Pancreas (tissue), 10 donors: ENCODE measurements at regions not wholly inside any gene's neighbourhood (a gene's known extent, or its start where the extent isn't known, plus 50 kb on each side); places are given as distances from the start of the nearest gene placed in this dataset.
A peak's percentile ranks its signal among the peaks of the same experiment; 100 is the strongest.

Source experiments
- ATAC-seq, 4 donors: fragments of 200-7000 bp; cut with Tn5 transposase; one replicate each; pipeline versions ENCODE4 v1.8.0 to v1.9.1; 2020; ENCODE audit warnings: mild to moderate bottlenecking in 4 of 4, moderate library complexity in 4 of 4
- DNase-seq, 6 donors: peaks; one replicate each; pipeline ENCODE4 v3.0.0-alpha.2; 2020
- FAIRE-seq: peaks from 2 replicates; lab custom pipeline; 2012; peaks lifted over from hg19 to GRCh38; lab: Jason Lieb, UNC
- H3K27ac ChIP-seq, 4 donors: fragments of 200-600 bp; sonication (generic); 1 replicate in 3 of 4; 2 replicates in 1 of 4; pipeline versions ENCODE4 v1.5.0 to v1.8.0; 2020
- H3K27me3 ChIP-seq, 4 donors: fragments of 200-600 bp; one replicate each; pipeline ENCODE4 v1.8.0; 2021
- H3K36me3 ChIP-seq, 3 donors: fragments of 200-600 bp; sonication (generic) in 1 of 3; one replicate each; pipeline versions ENCODE4 v1.5.0 to v1.8.0; 2020 to 2021
- H3K4me1 ChIP-seq, 3 donors: fragments of 200-600 bp; one replicate each; pipeline ENCODE4 v1.8.0; 2021
- H3K4me3 ChIP-seq, 4 donors: fragments of 200-600 bp; sonication (generic) in 2 of 4; one replicate each; pipeline versions ENCODE4 v1.5.0 to v1.8.0; 2020 to 2021
- H3K9me3 ChIP-seq, 4 donors: fragments of 200-600 bp; one replicate each; pipeline ENCODE4 v1.8.0; 2021
- WGBS, 2 donors: extraction: QIAGEN DNeasy Blood & Tissue Kit; methylation state at CpG; one replicate each; pipeline ENCODE4 v1.1.7; 2013; 5-methylcytosine and 5-hydroxymethylcytosine counted together
- intact Hi-C, 3 donors: fragments of 100-400 bp; cut with DNase I; formaldehyde crosslinking; loops; one replicate each; pipeline versions ENCODE4 v1.11.1 to v1.14.2; 2022
- TF ChIP-seq, protein P1 (sequence below), 4 donors: fragments of 200-600 bp; sonication (generic) in 3 of 4; IDR thresholded peaks; one replicate each; pipeline versions ENCODE4 v1.5.0 to v1.8.0; 2021; ENCODE audit warnings: antibody characterized with exemption in 4 of 4
- donor health status: healthy with polysubstance abuse.
- donor health status: DM: no; HTN: no; CAD: no; lungs with moderate emphysema.
- donor health status: DM: no; HTN: no; CAD: no.
- donor health status: control.
- donor health status: control.
- donor health status: Bipolar disorder and iron deficiency.
- donor health status: DM: yes; HTN: yes; CAD: no.
- donor health status: DM: no; HTN: no; CAD: no.
- donor health status: DM: no; HTN: no; CAD: no.
- donor health status: DM: yes; HTN: yes; CAD: no.

DNA sequence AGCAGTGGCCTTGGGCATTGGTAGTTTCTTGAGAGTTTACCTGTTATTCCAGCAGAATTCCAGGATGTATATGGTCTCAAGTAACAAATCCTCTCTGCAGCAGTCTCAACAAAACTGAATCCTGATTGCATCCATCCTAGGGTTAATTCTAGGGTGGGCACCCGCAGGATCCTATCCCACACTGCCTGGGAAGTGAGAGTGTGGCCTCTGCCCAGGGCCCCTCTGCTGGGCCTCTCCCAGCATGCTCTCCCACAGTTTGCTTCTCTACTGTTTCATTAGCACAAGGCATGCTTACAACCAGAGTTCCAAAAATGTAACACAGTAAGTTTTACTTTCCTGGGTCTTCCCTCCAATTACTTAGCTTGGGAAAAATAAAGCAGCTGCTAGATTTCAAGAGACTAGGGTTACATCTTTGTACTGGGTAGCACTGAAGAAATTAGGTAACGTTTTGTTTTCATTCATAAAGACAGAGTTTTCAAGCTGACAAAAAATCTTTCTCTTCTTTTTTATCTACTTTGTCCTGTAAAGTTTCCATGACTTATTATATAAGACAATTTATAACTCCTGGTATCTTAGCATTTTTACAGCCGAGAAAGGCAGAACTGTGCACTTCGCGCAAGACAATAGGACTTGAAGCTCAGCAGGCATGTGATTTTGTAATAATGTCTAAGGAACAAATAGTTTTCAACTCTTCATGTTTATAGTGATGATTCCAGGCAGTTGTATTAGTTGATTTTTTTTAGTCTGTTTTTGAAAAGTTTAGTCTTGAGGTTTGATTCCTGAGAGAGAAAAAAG, 131.2 kb upstream of the PCDH18 start:
- H3K27ac ChIP-seq: no peak overlapping the region
- no peaks in the 10 kb centered on the region for H3K9me3 ChIP-seq
- FAIRE-seq: peak; percentile 23
- H3K4me3 ChIP-seq: no peak overlapping the region
- TF ChIP-seq, protein P1, sequence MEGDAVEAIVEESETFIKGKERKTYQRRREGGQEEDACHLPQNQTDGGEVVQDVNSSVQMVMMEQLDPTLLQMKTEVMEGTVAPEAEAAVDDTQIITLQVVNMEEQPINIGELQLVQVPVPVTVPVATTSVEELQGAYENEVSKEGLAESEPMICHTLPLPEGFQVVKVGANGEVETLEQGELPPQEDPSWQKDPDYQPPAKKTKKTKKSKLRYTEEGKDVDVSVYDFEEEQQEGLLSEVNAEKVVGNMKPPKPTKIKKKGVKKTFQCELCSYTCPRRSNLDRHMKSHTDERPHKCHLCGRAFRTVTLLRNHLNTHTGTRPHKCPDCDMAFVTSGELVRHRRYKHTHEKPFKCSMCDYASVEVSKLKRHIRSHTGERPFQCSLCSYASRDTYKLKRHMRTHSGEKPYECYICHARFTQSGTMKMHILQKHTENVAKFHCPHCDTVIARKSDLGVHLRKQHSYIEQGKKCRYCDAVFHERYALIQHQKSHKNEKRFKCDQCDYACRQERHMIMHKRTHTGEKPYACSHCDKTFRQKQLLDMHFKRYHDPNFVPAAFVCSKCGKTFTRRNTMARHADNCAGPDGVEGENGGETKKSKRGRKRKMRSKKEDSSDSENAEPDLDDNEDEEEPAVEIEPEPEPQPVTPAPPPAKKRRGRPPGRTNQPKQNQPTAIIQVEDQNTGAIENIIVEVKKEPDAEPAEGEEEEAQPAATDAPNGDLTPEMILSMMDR (IDR thresholded peaks at IDR 0.05): no peak
- no peaks in the 10 kb centered on the region for H3K36me3 ChIP-seq
- 65 to 68% methylated on average over 5 of the region's 5 CpGs for WGBS, 2 donors
- intact Hi-C loops: no loop called here
- no peaks in the 10 kb centered on the region for H3K27me3 ChIP-seq
- DNase-seq: no peak
- H3K4me1 ChIP-seq: no peaks in the 10 kb centered on the region
- ATAC-seq: no peak

DNA sequence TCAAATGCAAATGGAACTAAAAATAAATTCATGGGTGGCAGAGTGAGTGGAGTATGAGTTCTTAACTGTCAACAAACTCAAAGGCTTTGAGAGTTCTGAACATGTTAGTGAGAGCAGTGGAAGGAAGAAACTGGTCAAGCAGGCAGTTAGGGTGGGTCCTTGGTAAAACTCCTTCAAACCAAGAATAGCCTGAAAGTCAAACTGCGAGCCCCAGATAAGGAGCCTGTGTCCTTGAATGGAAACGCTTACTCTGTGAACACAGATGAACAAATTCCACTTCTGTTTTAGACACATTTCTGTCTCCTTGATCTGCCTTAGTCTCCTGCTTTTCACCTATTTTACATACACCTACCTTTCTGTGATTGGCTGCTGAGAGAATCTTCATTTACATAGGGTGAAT, 129.4 kb upstream of the PCDH18 start:
- H3K9me3 ChIP-seq: no peaks in the 10 kb centered on the region
- H3K27me3 ChIP-seq: no peaks in the 10 kb centered on the region
- no peak for FAIRE-seq
- TF ChIP-seq, protein P1 (IDR thresholded peaks at IDR 0.05): no peak
- ATAC-seq: no peak
- no peaks in the 10 kb centered on the region for H3K36me3 ChIP-seq
- no peak overlapping the region for H3K27ac ChIP-seq
- H3K4me1 ChIP-seq: no peaks in the 10 kb centered on the region
- WGBS, 2 donors: 48 to 57% methylated on average over 2 of the region's 2 CpGs
- no peak overlapping the region for H3K4me3 ChIP-seq
- intact Hi-C loops: no loop called here
- DNase-seq: no peak

DNA sequence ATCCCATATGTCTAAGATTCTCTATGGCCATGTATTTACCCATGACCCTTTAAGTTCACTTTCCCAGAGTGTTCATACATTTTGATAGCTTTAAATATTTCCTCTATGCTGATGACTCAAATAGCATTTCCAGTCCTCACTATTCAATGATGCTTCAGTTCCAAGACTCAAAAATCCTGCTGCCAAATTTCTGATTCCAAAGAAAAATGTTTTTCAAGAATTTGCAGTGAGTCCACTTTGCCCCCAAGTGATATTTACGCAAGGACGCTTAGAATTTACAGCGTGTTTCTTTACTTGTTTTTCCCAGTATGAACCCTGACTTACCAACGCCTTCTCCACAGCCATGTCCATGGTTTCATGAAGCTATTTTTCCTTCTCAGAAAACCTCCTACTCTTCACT, 127.9 kb upstream of the PCDH18 start:
- no peak for DNase-seq
- FAIRE-seq: no peak
- no peaks in the 10 kb centered on the region for H3K27me3 ChIP-seq
- no peak overlapping the region for H3K27ac ChIP-seq
- TF ChIP-seq, protein P1 (IDR thresholded peaks at IDR 0.05): no peak
- WGBS, 2 donors: 53 to 75% methylated on average over 4 of the region's 4 CpGs
- H3K4me3 ChIP-seq: no peak overlapping the region
- no peak for ATAC-seq
- no peaks in the 10 kb centered on the region for H3K9me3 ChIP-seq
- no peaks in the 10 kb centered on the region for H3K4me1 ChIP-seq
- H3K36me3 ChIP-seq: no peaks in the 10 kb centered on the region
- intact Hi-C loops: no loop called here

DNA sequence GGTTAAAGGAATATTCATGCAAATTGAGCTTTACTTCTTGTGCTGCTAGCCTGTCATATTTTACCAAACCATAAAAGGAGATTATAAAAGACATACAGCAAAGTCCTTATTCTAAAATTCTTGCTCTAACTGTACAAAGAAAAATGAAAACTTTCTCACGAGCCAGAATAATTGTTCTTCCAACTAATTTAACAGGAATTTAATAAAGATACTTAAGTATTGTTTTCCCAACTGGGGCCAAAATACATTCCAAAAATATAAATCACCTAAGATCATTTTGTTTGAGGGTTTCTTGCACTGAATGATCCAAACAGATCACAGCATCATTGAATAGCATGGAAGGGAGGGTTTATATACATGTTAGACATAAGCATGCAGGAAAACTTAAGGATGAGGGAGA, 127.1 kb upstream of the PCDH18 start:
- no peak for DNase-seq
- 37 to 55% methylated on average over 1 of the region's 1 CpG for WGBS, 2 donors
- H3K9me3 ChIP-seq: no peaks in the 10 kb centered on the region
- intact Hi-C loops: no loop called here
- no peaks in the 10 kb centered on the region for H3K36me3 ChIP-seq
- H3K27me3 ChIP-seq: no peaks in the 10 kb centered on the region
- H3K4me1 ChIP-seq: no peaks in the 10 kb centered on the region
- no peak overlapping the region for H3K27ac ChIP-seq
- H3K4me3 ChIP-seq: no peak overlapping the region
- ATAC-seq: no peak
- no peak for FAIRE-seq
- TF ChIP-seq, protein P1 (IDR thresholded peaks at IDR 0.05): no peak

DNA sequence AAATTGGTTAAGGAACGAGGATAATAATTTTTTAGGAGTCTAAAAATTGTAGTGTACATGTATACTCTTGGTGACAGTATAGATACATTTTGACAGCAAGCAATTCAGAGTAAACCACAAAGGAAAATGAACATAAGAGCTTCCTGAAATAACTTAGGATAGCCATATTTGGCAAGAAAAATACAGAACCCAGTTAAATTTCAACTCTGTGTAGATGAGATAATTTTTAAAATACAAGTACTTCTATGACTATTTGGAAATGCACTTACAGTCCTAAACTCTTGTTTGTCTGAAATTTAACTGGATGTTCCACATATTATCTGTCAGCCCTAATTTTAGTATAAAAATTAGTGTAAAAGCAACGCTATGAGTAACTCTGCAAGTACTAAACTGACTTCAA, 124.4 kb upstream of the PCDH18 start:
- 47 to 61% methylated on average over 2 of the region's 2 CpGs for WGBS, 2 donors
- Histone ChIP-seq H3K4me1 (no peaks in the 10 kb centered on the region), H3K36me3 (no peaks in the 10 kb centered on the region), H3K27me3 (no peaks in the 10 kb centered on the region), H3K4me3 (no peak overlapping the region), H3K9me3 (no peaks in the 10 kb centered on the region), H3K27ac (no peak overlapping the region)
- no peak for FAIRE-seq
- TF ChIP-seq, protein P1 (IDR thresholded peaks at IDR 0.05): no peak
- intact Hi-C loops: no loop called here
- no peak for ATAC-seq
- DNase-seq: no peak
